Neuronal stem cell (in vitro differentiated cells): ENCODE measurements at regions not wholly inside any gene's neighbourhood (a gene's known extent, or its start where the extent isn't known, plus 50 kb on each side); places are given as distances from the start of the nearest gene placed in this dataset.

Experiments
- DNase-seq: peaks from one replicate; pipeline ENCODE4 v3.0.0-alpha.2; 2013; ENCODE audit warnings: low spot score
- H2AFZ ChIP-seq: one replicate; pipeline ENCODE4 v1.6.1; 2013; ENCODE audit warnings: mild to moderate bottlenecking, low read length, inconsistent platforms
- H2AK5ac ChIP-seq: 2 replicates; pipeline ENCODE4 v1.6.1; 2013; ENCODE audit warnings: low read depth, mild to moderate bottlenecking, inconsistent platforms, low read length, moderate library complexity, mixed read lengths
- H2BK120ac ChIP-seq: 2 replicates; pipeline ENCODE4 v1.6.1; 2013; ENCODE audit warnings: low read depth, mild to moderate bottlenecking, inconsistent platforms, low read length, moderate library complexity, mixed read lengths
- H2BK12ac ChIP-seq: one replicate; pipeline ENCODE4 v1.6.1; 2013; ENCODE audit warnings: low read length, inconsistent platforms
- H2BK15ac ChIP-seq: 2 replicates; pipeline ENCODE4 v1.6.1; 2013; ENCODE audit warnings: mild to moderate bottlenecking, low read length, inconsistent platforms, mixed read lengths
- H2BK5ac ChIP-seq: one replicate; pipeline ENCODE4 v1.6.1; 2013; ENCODE audit warnings: inconsistent platforms, mild to moderate bottlenecking, low read length, moderate library complexity
- H3K14ac ChIP-seq: one replicate; pipeline ENCODE4 v1.6.1; 2013; ENCODE audit warnings: low read length, inconsistent platforms
- H3K18ac ChIP-seq: 2 replicates; pipeline ENCODE4 v1.6.1; 2013; ENCODE audit warnings: low read length, inconsistent platforms
- H3K23ac ChIP-seq: 2 replicates; pipeline ENCODE4 v1.6.1; 2013; ENCODE audit warnings: low read depth, mild to moderate bottlenecking, mixed read lengths, low read length, inconsistent platforms; ENCODE audit not compliant: poor library complexity
- H3K27ac ChIP-seq: replicated peaks from 3 replicates; pipeline ENCODE4 v1.5.1; 2013; ENCODE audit warnings: low read length, inconsistent platforms
- H3K27me3 ChIP-seq, 3 experiments: 2 replicates each; pipeline ENCODE4 v1.6.1; 2013; ENCODE audit warnings: low read length in 3 of 3, mild to moderate bottlenecking in 2 of 3, inconsistent platforms in 1 of 3, low read depth in 1 of 3, mixed read lengths in 1 of 3, moderate library complexity in 1 of 3; ENCODE audit not compliant: control insufficient read depth in 3 of 3, insufficient read depth in 3 of 3
- H3K36me3 ChIP-seq, 2 donors: replicated peaks in 1 of 2; 2 replicates each; pipeline ENCODE4 v1.6.1; 2013; ENCODE audit warnings: low read length in 2 of 2; ENCODE audit not compliant: control insufficient read depth in 2 of 2, insufficient read depth in 2 of 2
- H3K4ac ChIP-seq: 2 replicates; pipeline ENCODE4 v1.6.1; 2013; ENCODE audit warnings: inconsistent platforms, mild to moderate bottlenecking, low read length, moderate library complexity
- H3K4me1 ChIP-seq, 2 donors: 1 replicate in 1 of 2; 2 replicates in 1 of 2; pipeline ENCODE4 v1.6.1; 2013; ENCODE audit warnings: low read length in 2 of 2, low read depth in 1 of 2; ENCODE audit not compliant: control insufficient read depth in 2 of 2, insufficient read depth in 1 of 2
- H3K4me2 ChIP-seq: one replicate; pipeline ENCODE4 v1.6.1; 2013; ENCODE audit warnings: mild to moderate bottlenecking, low read length, inconsistent platforms; ENCODE audit not compliant: insufficient read depth, poor library complexity, severe bottlenecking
- H3K4me3 ChIP-seq, 2 donors: 2 replicates each; pipeline ENCODE4 v1.5.1; 2013; ENCODE audit warnings: low read length in 2 of 2, mild to moderate bottlenecking in 2 of 2, inconsistent platforms in 1 of 2, moderate library complexity in 1 of 2
- H3K79me1 ChIP-seq: one replicate; pipeline ENCODE4 v1.6.1; 2013; ENCODE audit warnings: low read depth, mild to moderate bottlenecking, inconsistent platforms, low read length, moderate library complexity
- H3K9ac ChIP-seq: one replicate; pipeline ENCODE4 v1.6.1; 2013; ENCODE audit warnings: mild to moderate bottlenecking, low read depth, low read length, inconsistent platforms; ENCODE audit not compliant: poor library complexity
- H3K9me3 ChIP-seq, 2 donors: replicated peaks in 1 of 2; 2 replicates each; pipeline versions ENCODE3 to v1.6.1; 2013; ENCODE audit warnings: low read length in 2 of 2, mild to moderate bottlenecking in 2 of 2, inconsistent platforms in 1 of 2, low read depth in 1 of 2, mixed read lengths in 1 of 2, moderate library complexity in 1 of 2; ENCODE audit not compliant: control insufficient read depth in 2 of 2, insufficient read depth in 1 of 2
- H4K8ac ChIP-seq: one replicate; pipeline ENCODE4 v1.6.1; 2013; ENCODE audit warnings: low read depth, mild to moderate bottlenecking, inconsistent platforms, low read length, moderate library complexity
- H4K91ac ChIP-seq: one replicate; pipeline ENCODE4 v1.6.1; 2013; ENCODE audit warnings: low read length, low read depth, mild to moderate bottlenecking, inconsistent platforms; ENCODE audit not compliant: poor library complexity
- WGBS, 2 donors: extraction: QIAGEN DNeasy Blood & Tissue Kit; methylation state at CpG; one replicate each; pipeline ENCODE4 v1.1.7; 2013; ENCODE audit warnings: missing lambda C conversion rate in 2 of 2, mixed read lengths in 1 of 2; ENCODE audit not compliant: insufficient read length in 2 of 2, insufficient replicate concordance in 1 of 2; ENCODE audit errors: extremely low coverage in 2 of 2; 5-methylcytosine and 5-hydroxymethylcytosine counted together

DNA sequence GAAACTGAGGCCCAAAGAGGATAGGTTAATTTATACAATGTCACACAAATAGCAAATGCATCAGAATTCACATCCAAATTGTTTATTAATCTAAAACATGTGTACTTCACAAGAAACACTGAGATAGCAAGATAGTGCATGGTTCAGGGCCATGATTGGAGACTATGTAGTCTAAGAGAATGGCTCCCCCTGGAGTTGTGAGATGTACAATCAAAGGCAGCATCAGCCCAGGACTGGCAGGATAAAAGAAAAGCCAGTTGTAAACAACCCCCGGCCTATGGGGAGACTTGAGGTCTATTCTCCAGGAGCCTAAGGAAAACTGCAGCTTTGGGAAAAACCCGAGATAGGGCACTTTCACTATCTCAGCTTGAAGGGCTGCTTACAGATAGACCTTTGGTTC lies 511.0 kb downstream of the OMA1 start:
- Histone ChIP-seq H4K8ac (no peak overlapping the region), H3K27me3 (no peaks in the 10 kb centered on the region), H2BK5ac (no peak overlapping the region), H2BK15ac (no peak overlapping the region), H3K36me3 (no peaks in the 10 kb centered on the region), H2BK12ac (no peak overlapping the region), H3K18ac (no peak overlapping the region), H2AK5ac (no peak overlapping the region), H4K91ac (no peak overlapping the region), H2AFZ (no peak overlapping the region), H3K9me3 (no peaks in the 10 kb centered on the region), H3K79me1 (no peaks in the 10 kb centered on the region), H3K4me2 (no peak overlapping the region), H3K9ac (no peak overlapping the region), H3K4me1 (peaks cover 6 to 7% of the 10 kb centered on the region in 2 donors), H3K14ac (no peak overlapping the region), H2BK120ac (no peak overlapping the region), H3K27ac (no peak overlapping the region), H3K23ac (no peak overlapping the region), H3K4ac (no peak overlapping the region), H3K4me3 (no peak overlapping the region)
- no peak for DNase-seq
- WGBS, 2 donors, result no CpG with 5 or more reads among the region's 2 CpGs

GRCh38 chr1:58033311-58033710 lies 513.2 kb downstream of the OMA1 start:
- Histone ChIP-seq H3K79me1 (no peaks in the 10 kb centered on the region), H3K4me3 (no peak overlapping the region), H4K8ac (no peak overlapping the region), H2BK12ac (no peak overlapping the region), H3K23ac (no peak overlapping the region), H3K14ac (no peak overlapping the region), H2BK120ac (no peak overlapping the region), H3K27me3 (no peaks in the 10 kb centered on the region), H3K4ac (no peak overlapping the region), H3K4me1 (peaks cover 6 to 11% of the 10 kb centered on the region in 2 donors), H2BK15ac (no peak overlapping the region), H3K4me2 (no peak overlapping the region), H3K9ac (no peak overlapping the region), H4K91ac (no peak overlapping the region), H3K18ac (no peak overlapping the region), H2AK5ac (no peak overlapping the region), H3K27ac (no peak overlapping the region), H3K9me3 (no peaks in the 10 kb centered on the region), H2AFZ (no peak overlapping the region), H3K36me3 (no peaks in the 10 kb centered on the region), H2BK5ac (no peak overlapping the region)
- no peak for DNase-seq
- no CpG with 5 or more reads among the region's 2 CpGs for WGBS, 2 donors

- no peak overlapping the region for H2BK15ac ChIP-seq
- no peaks in the 10 kb centered on the region for H3K27me3 ChIP-seq
- no CpG with 5 or more reads among the region's 1 CpG for WGBS, 2 donors
- peaks cover 6 to 11% of the 10 kb centered on the region in 2 donors for H3K4me1 ChIP-seq
- no peak overlapping the region for H2AK5ac ChIP-seq
- H3K23ac ChIP-seq, result no peak overlapping the region
- no peak overlapping the region for H3K14ac ChIP-seq
- H3K36me3 ChIP-seq, result no peaks in the 10 kb centered on the region
- H3K79me1 ChIP-seq, result no peaks in the 10 kb centered on the region
- no peak overlapping the region for H3K4me2 ChIP-seq
- no peaks in the 10 kb centered on the region for H3K9me3 ChIP-seq
- H2BK12ac ChIP-seq, result no peak overlapping the region
- H4K8ac ChIP-seq, result no peak overlapping the region
- no peak overlapping the region for H2BK5ac ChIP-seq
- no peak overlapping the region for H3K27ac ChIP-seq
- no peak overlapping the region for H2BK120ac ChIP-seq
- DNase-seq, result no peak
- no peak overlapping the region for H4K91ac ChIP-seq
- no peak overlapping the region for H3K4ac ChIP-seq
- H3K9ac ChIP-seq, result no peak overlapping the region
- H2AFZ ChIP-seq, result no peak overlapping the region
- no peak overlapping the region for H3K18ac ChIP-seq
- no peak overlapping the region for H3K4me3 ChIP-seq
These were observed 513.9 kb downstream of the OMA1 start for GRCh38 chr1:58032611-58033073.

DNA sequence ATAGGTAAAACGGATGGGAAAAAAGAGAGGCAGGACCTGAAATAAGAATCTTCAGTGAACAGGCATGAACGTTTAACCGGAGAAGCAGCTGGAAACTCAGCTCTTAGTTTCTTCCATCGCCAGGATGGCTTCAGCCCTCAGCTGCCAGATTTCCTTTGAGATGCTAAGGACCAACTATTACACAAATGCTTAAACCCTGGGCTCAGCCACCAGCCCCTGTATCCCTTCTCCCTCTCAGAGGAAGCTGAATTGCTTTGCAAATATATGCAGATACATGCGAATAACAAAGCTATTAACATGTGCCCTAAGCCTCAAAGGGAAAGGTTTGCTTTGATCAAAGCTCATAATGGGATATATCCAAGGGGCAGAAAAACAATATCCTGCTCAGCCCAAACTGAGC lies 515.1 kb downstream of the OMA1 start:
- Histone ChIP-seq H3K4me3 (no peak overlapping the region), H3K9ac (no peak overlapping the region), H3K36me3 (no peaks in the 10 kb centered on the region), H3K4me1 (peaks cover 4 to 11% of the 10 kb centered on the region in 2 donors), H4K91ac (no peak overlapping the region), H2AK5ac (no peak overlapping the region), H3K27ac (no peak overlapping the region), H3K4me2 (no peak overlapping the region), H2BK120ac (no peak overlapping the region), H3K79me1 (no peaks in the 10 kb centered on the region), H2BK15ac (no peak overlapping the region), H2BK5ac (no peak overlapping the region), H3K27me3 (no peaks in the 10 kb centered on the region), H2AFZ (no peak overlapping the region), H4K8ac (no peak overlapping the region), H3K9me3 (no peaks in the 10 kb centered on the region), H2BK12ac (no peak overlapping the region), H3K4ac (no peak overlapping the region), H3K18ac (no peak overlapping the region), H3K14ac (no peak overlapping the region), H3K23ac (no peak overlapping the region)
- DNase-seq, result no peak
- no CpG with 5 or more reads among the region's 5 CpGs for WGBS, 2 donors
